HepG2 (cell line): ENCODE measurements at regions not wholly inside any gene's neighbourhood (a gene's known extent, or its start where the extent isn't known, plus 50 kb on each side); places are given as distances from the start of the nearest gene placed in this dataset.

Experiments
- ZNF274 ChIP-seq: sonication (generic); formaldehyde crosslinking; IDR thresholded peaks from 2 replicates; pipeline ENCODE4 v1.5.1; 2020; ENCODE audit warnings: mild to moderate bottlenecking, missing genetic modification reagents
- ZSCAN29 ChIP-seq: sonication (generic); formaldehyde crosslinking; conservative IDR thresholded peaks from 2 replicates; pipeline ENCODE4 v1.4.0; 2020; ENCODE audit warnings: mild to moderate bottlenecking, missing genetic modification reagents

GRCh38 chr12:111249018-111249370 lies 119.9 kb downstream of the PHETA1 start:
- TF ChIP-seq ZSCAN29 (CRISPR knock-in tag): no peak
- no peak for TF ChIP-seq ZNF274 (CRISPR knock-in tag)
